Common myeloid progenitor, CD34-positive (primary cell): ENCODE measurements at regions not wholly inside any gene's neighbourhood (a gene's known extent, or its start where the extent isn't known, plus 50 kb on each side); places are given as distances from the start of the nearest gene placed in this dataset.

ENCODE experiments used
- CTCF ChIA-PET: fragments of 350-600 bp; sonication (Branson Sonifier 250); formaldehyde crosslinking; loops from one replicate; lab custom pipeline; 2021; ENCODE audit warnings: antibody characterized with exemption; lab: Charles Lee
- POLR2A ChIA-PET: fragments of 350-600 bp; sonication (Branson Sonifier 250); formaldehyde crosslinking; loops from one replicate; lab custom pipeline; 2021; ENCODE audit warnings: antibody characterized with exemption; lab: Charles Lee
- DNase-seq, 3 donors: peaks; one replicate each; pipeline versions ENCODE4 v3.0.0 to v3.0.0-alpha.2; 2013
- H3K27ac ChIP-seq, 2 experiments: 1 replicate in 1 of 2; 2 replicates in 1 of 2; pipeline ENCODE4 v1.7.0; 2013; ENCODE audit warnings: inconsistent platforms in 2 of 2, low read length in 2 of 2, mild to moderate bottlenecking in 2 of 2, low read depth in 1 of 2, moderate library complexity in 1 of 2; ENCODE audit not compliant: severe bottlenecking in 2 of 2, insufficient read depth in 1 of 2, poor library complexity in 1 of 2
- H3K27me3 ChIP-seq, 5 experiments: replicated peaks in 2 of 5; 1 replicate in 3 of 5; 2 replicates in 2 of 5; pipeline versions ENCODE4 v1.6.1 to v1.7.0; 2013; ENCODE audit warnings: low read length in 4 of 5, mild to moderate bottlenecking in 2 of 5, moderate library complexity in 2 of 5, inconsistent platforms in 1 of 5; ENCODE audit not compliant: insufficient read depth in 5 of 5, control insufficient read depth in 4 of 5
- H3K36me3 ChIP-seq, 4 experiments: 1 replicate in 2 of 4; 2 replicates in 2 of 4; pipeline versions ENCODE4 v1.6.1 to v1.7.0; 2013; ENCODE audit warnings: low read length in 3 of 4, control low read depth in 1 of 4, mild to moderate bottlenecking in 1 of 4; ENCODE audit not compliant: control insufficient read depth in 4 of 4, insufficient read depth in 4 of 4
- H3K4me1 ChIP-seq, 4 experiments: 1 replicate in 3 of 4; 2 replicates in 1 of 4; pipeline versions ENCODE4 v1.6.1 to v1.7.1; 2013; ENCODE audit warnings: low read length in 3 of 4, mild to moderate bottlenecking in 3 of 4, control low read depth in 1 of 4, inconsistent platforms in 1 of 4, moderate library complexity in 1 of 4; ENCODE audit not compliant: control insufficient read depth in 4 of 4, insufficient read depth in 4 of 4; ENCODE audit errors: control extremely low read depth in 1 of 4
- H3K4me3 ChIP-seq, 7 experiments: 1 replicate in 4 of 7; 2 replicates in 3 of 7; pipeline versions ENCODE4 v1.5.1 to v1.7.0; 2013; ENCODE audit warnings: mild to moderate bottlenecking in 7 of 7, low read length in 6 of 7, moderate library complexity in 6 of 7, inconsistent platforms in 2 of 7, low read depth in 2 of 7, control low read depth in 1 of 7; ENCODE audit not compliant: insufficient read depth in 4 of 7, control insufficient read depth in 1 of 7; ENCODE audit errors: extremely low read depth in 1 of 7
- H3K9me3 ChIP-seq, 5 experiments: 1 replicate in 4 of 5; 2 replicates in 1 of 5; pipeline versions ENCODE4 v1.6.1 to v1.7.1; 2013; ENCODE audit warnings: low read length in 4 of 5, mild to moderate bottlenecking in 2 of 5, inconsistent platforms in 1 of 5, low read depth in 1 of 5, moderate library complexity in 1 of 5; ENCODE audit not compliant: control insufficient read depth in 4 of 5, insufficient read depth in 2 of 5; ENCODE audit errors: control extremely low read depth in 1 of 5
- WGBS: methylation state at CpG from one replicate; pipeline ENCODE4 v1.1.5; 2013; ENCODE audit not compliant: insufficient coverage; 5-methylcytosine and 5-hydroxymethylcytosine counted together

- CTCF ChIA-PET = no interaction called here
- Histone ChIP-seq H3K4me3 (no peak overlapping the region), H3K27me3 (no peaks in the 10 kb centered on the region), H3K27ac (no peak overlapping the region), H3K4me1 (no peaks in the 10 kb centered on the region), H3K36me3 (no peaks in the 10 kb centered on the region), H3K9me3 (no peaks in the 10 kb centered on the region)
- DNase-seq = no peak
- POLR2A ChIA-PET = no interaction called here
- no CpG with 5 or more reads among the region's 3 CpGs for WGBS
These were observed 115.7 kb upstream of the ATP1A1 start for GRCh38 chr1:116257341-116257767.

GRCh38 chr1:116257836-116258235 lies 115.2 kb upstream of the ATP1A1 start:
- CTCF ChIA-PET = no interaction called here
- WGBS = 100% methylated on average over 1 of the region's 3 CpGs

GRCh38 chr1:116258668-116259419 lies 114.2 kb upstream of the ATP1A1 start:
- ChIA-PET POLR2A (no interaction called here), CTCF (no interaction called here)
- Histone ChIP-seq H3K9me3 (no peaks in the 10 kb centered on the region), H3K4me3 (no peak overlapping the region), H3K4me1 (no peaks in the 10 kb centered on the region), H3K36me3 (no peaks in the 10 kb centered on the region), H3K27ac (no peak overlapping the region), H3K27me3 (no peaks in the 10 kb centered on the region)
- DNase-seq = peak in 2 of 3 donors; percentile 5 to 7
- WGBS = 42% methylated on average over 4 of the region's 5 CpGs

More at GRCh38 chr1:116257836-116258235, 115.2 kb upstream of the ATP1A1 start:
- Histone ChIP-seq H3K4me1 (no peaks in the 10 kb centered on the region), H3K4me3 (no peak overlapping the region), H3K27ac (no peak overlapping the region), H3K36me3 (no peaks in the 10 kb centered on the region), H3K9me3 (no peaks in the 10 kb centered on the region), H3K27me3 (no peaks in the 10 kb centered on the region)
- POLR2A ChIA-PET = no interaction called here
- DNase-seq = no peak

GRCh38 chr1:116259663-116260062 lies 113.4 kb upstream of the ATP1A1 start:
- POLR2A ChIA-PET = no interaction called here
- no peaks in the 10 kb centered on the region for H3K27me3 ChIP-seq
- H3K27ac ChIP-seq = no peak overlapping the region
- CTCF ChIA-PET = no interaction called here
- H3K9me3 ChIP-seq = no peaks in the 10 kb centered on the region
- peak in 2 of 3 donors; percentile 8 to 26 for DNase-seq
- H3K4me3 ChIP-seq = no peak overlapping the region
- 86% methylated on average over 1 of the region's 2 CpGs for WGBS
- H3K4me1 ChIP-seq = no peaks in the 10 kb centered on the region
- H3K36me3 ChIP-seq = no peaks in the 10 kb centered on the region

GRCh38 chr1:116260115-116260514 lies 112.9 kb upstream of the ATP1A1 start:
- Histone ChIP-seq H3K4me3 (no peak overlapping the region), H3K36me3 (no peaks in the 10 kb centered on the region), H3K9me3 (no peaks in the 10 kb centered on the region), H3K27ac (no peak overlapping the region), H3K4me1 (no peaks in the 10 kb centered on the region), H3K27me3 (no peaks in the 10 kb centered on the region)
- ChIA-PET POLR2A (no interaction called here), CTCF (no interaction called here)
- DNase-seq = no peak
- WGBS = 100% methylated on average over 1 of the region's 1 CpG

- no peaks in the 10 kb centered on the region for H3K27me3 ChIP-seq
- ChIA-PET CTCF (no interaction called here), POLR2A (no interaction called here)
- H3K27ac ChIP-seq = no peak overlapping the region
- H3K4me1 ChIP-seq = no peaks in the 10 kb centered on the region
- no peak overlapping the region for H3K4me3 ChIP-seq
- WGBS = 100% methylated on average over 1 of the region's 4 CpGs
- no peaks in the 10 kb centered on the region for H3K36me3 ChIP-seq
- H3K9me3 ChIP-seq = no peaks in the 10 kb centered on the region
- DNase-seq = no peak
These were observed 112.4 kb upstream of the ATP1A1 start for GRCh38 chr1:116260621-116261020.

GRCh38 chr1:116261227-116261626 lies 111.8 kb upstream of the ATP1A1 start:
- H3K27ac ChIP-seq = no peak overlapping the region
- ChIA-PET CTCF (no interaction called here), POLR2A (no interaction called here)
- WGBS = 94% methylated on average over 3 of the region's 7 CpGs
- no peak for DNase-seq
- no peaks in the 10 kb centered on the region for H3K4me1 ChIP-seq
- no peaks in the 10 kb centered on the region for H3K9me3 ChIP-seq
- no peak overlapping the region for H3K4me3 ChIP-seq
- no peaks in the 10 kb centered on the region for H3K27me3 ChIP-seq
- H3K36me3 ChIP-seq = no peaks in the 10 kb centered on the region
